ENCODE measurements at regions not wholly inside any gene's neighbourhood (a gene's known extent, or its start where the extent isn't known, plus 50 kb on each side); places are given as distances from the start of the nearest gene placed in this dataset.

DNA sequence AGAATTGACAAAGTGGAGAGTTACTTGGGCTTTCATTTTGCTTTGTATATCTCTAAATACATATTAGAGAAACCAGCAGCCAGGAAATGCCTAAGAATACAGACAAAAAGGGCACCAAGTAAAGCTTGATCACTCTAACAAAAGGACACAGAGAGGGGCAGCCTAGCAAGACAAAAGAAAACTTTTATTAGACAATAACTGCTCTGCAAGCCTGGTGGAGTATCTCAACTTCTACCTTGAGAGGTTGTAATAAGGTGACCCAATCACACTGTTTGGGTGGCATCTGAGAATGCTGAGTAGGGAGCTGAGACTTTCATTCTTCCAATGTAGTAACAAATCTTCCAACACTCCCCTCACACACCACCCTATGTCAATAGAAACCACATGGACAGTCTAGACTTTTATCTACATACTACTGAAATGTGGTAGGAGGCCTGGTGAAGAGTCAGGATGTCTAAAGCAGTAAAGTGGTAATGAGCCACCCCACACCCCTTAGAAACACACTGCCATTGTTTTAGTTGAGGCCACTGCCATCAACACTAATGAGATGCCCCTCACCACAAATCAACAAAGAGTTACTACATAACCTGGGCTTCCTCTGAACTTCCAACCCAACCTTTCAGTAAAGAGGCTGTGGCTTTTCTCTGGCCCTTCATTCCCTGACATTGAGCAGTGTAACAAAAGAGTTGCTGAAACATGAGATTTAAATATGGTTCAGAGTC, 726.7 kb upstream of the POU3F3 start (continued):
- TF ChIP-seq, protein P1, sequence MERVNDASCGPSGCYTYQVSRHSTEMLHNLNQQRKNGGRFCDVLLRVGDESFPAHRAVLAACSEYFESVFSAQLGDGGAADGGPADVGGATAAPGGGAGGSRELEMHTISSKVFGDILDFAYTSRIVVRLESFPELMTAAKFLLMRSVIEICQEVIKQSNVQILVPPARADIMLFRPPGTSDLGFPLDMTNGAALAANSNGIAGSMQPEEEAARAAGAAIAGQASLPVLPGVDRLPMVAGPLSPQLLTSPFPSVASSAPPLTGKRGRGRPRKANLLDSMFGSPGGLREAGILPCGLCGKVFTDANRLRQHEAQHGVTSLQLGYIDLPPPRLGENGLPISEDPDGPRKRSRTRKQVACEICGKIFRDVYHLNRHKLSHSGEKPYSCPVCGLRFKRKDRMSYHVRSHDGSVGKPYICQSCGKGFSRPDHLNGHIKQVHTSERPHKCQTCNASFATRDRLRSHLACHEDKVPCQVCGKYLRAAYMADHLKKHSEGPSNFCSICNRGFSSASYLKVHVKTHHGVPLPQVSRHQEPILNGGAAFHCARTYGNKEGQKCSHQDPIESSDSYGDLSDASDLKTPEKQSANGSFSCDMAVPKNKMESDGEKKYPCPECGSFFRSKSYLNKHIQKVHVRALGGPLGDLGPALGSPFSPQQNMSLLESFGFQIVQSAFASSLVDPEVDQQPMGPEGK (CRISPR knock-in tag; IDR thresholded peaks at IDR 0.05; ENCODE audit: borderline replicate concordance), result no peak
- TF ChIP-seq ISL1 (CRISPR knock-in tag; IDR thresholded peaks at IDR 0.05) (no peak), ZC3H10 (CRISPR knock-in tag; IDR thresholded peaks at IDR 0.05) (no peak), CSRNP3 (CRISPR knock-in tag; IDR thresholded peaks at IDR 0.05) (no peak), ZNF8 (CRISPR knock-in tag; IDR thresholded peaks at IDR 0.05) (no peak), ZNF565 (CRISPR knock-in tag; conservative IDR thresholded peaks at IDR 0.05; ENCODE audit: low read depth) (no peak), ZNF70 (CRISPR knock-in tag; IDR thresholded peaks at IDR 0.05) (no peak), PPARA (CRISPR knock-in tag; IDR thresholded peaks at IDR 0.05; ENCODE audit: borderline replicate concordance) (no peak)

DNA sequence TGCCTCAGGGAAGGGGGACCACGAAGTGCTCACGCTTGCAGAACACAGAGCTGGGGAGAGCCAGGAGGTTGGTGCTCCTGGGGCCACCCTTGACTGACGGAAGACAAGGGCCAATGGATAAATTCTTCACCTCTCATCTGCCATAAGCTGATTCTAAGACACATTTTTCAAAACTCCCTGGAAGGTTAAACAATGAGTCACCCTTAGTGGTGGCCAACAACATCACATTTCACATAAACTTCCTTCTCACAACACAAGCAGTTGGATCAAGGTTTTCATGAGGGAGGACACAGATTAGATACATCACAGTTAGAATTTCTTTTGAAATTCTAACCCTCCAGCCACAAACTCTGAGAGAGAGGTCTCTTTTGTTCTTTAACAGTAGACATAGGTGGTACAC, 713.6 kb upstream of the POU3F3 start:
- TF ChIP-seq GLIS3 (CRISPR knock-in tag; IDR thresholded peaks at IDR 0.05) (no peak), RARB (CRISPR knock-in tag; IDR thresholded peaks at IDR 0.05) (no peak), BACH2 (CRISPR knock-in tag; IDR thresholded peaks at IDR 0.05; ENCODE audit: borderline replicate concordance) (no peak)
- ATAC-seq, result no peak

DNA sequence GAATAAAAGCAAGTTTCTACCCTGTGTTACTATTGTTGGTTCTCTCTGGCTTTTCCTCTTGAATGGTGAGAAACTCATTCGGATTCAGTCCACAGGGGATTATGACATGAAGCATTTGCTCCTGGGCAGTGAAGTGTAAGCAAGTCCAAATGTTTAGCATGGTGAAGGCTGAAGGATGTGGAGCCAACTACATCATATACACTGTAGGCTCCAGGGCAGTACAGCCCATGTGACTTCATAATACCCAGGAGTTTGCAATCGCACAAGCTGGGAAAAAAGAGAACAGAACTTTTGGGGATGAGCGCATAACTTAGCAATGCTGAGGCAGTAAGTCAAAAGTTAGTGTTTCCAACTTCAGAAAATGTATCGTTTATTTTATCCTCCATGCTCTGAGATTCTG, 695.7 kb upstream of the POU3F3 start:
- ATAC-seq, result no peak
- TF ChIP-seq SNAI2 (CRISPR knock-in tag; IDR thresholded peaks at IDR 0.05) (no peak), TCF4 (CRISPR knock-in tag; IDR thresholded peaks at IDR 0.05; ENCODE audit: borderline replicate concordance) (no peak), ESRRG (CRISPR knock-in tag; IDR thresholded peaks at IDR 0.05) (no peak)

DNA sequence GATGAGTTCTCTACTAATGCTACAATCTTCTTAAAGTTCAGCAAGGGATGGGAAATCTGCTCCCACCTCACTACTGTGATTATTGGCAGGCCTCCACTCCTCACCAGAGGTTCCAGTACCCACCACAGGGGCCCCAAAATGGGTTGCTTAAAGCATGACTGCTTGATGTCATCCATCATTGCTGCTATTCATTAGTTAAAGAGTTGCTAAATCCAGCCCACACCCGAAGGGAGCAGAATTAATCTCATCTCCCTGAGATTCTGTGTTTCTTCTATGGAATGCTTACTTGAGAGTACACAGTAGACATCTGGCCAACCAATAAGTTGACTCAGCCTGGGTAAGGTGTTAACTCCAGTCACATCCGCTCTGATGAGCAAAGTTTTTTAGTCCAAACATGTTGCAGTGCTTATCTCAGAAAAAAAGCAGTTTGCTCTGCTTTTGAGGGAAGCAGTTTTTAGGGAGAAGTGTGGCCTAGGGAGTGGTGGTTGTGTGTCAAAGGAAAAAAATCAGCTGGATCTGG, 690.2 kb upstream of the POU3F3 start:
- no peak for ATAC-seq
- TF ChIP-seq OSR1 (CRISPR knock-in tag; IDR thresholded peaks at IDR 0.05) (no peak), ZNF8 (CRISPR knock-in tag; IDR thresholded peaks at IDR 0.05) (no peak), TSHZ2 (CRISPR knock-in tag; IDR thresholded peaks at IDR 0.05) (no peak), CSRNP3 (CRISPR knock-in tag; IDR thresholded peaks at IDR 0.05) (no peak), ZNF70 (CRISPR knock-in tag; IDR thresholded peaks at IDR 0.05) (no peak), TCF4 (CRISPR knock-in tag; IDR thresholded peaks at IDR 0.05; ENCODE audit: borderline replicate concordance) (no peak), TOX (CRISPR knock-in tag; IDR thresholded peaks at IDR 0.05; ENCODE audit: borderline replicate concordance) (no peak), ZFP3 (CRISPR knock-in tag; IDR thresholded peaks at IDR 0.05) (no peak), ARNTL (CRISPR knock-in tag; IDR thresholded peaks at IDR 0.05; ENCODE audit: borderline replicate concordance, low read depth) (no peak), POU6F1 (CRISPR knock-in tag; IDR thresholded peaks at IDR 0.05; ENCODE audit: borderline replicate concordance, low read depth) (no peak), SNAI2 (CRISPR knock-in tag; IDR thresholded peaks at IDR 0.05) (no peak)
- TF ChIP-seq, protein P2, sequence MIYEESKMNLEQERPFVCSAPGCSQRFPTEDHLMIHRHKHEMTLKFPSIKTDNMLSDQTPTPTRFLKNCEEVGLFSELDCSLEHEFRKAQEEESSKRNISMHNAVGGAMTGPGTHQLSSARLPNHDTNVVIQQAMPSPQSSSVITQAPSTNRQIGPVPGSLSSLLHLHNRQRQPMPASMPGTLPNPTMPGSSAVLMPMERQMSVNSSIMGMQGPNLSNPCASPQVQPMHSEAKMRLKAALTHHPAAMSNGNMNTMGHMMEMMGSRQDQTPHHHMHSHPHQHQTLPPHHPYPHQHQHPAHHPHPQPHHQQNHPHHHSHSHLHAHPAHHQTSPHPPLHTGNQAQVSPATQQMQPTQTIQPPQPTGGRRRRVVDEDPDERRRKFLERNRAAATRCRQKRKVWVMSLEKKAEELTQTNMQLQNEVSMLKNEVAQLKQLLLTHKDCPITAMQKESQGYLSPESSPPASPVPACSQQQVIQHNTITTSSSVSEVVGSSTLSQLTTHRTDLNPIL (CRISPR knock-in tag; IDR thresholded peaks at IDR 0.05; ENCODE audit: low read depth), result no peak

Measured in SK-N-SH treated with all-trans-retinoic acid at 6 μM for 48 hours (cell line).